Esophagus muscularis mucosa (tissue), 4 donors: ENCODE measurements at regions not wholly inside any gene's neighbourhood (a gene's known extent, or its start where the extent isn't known, plus 50 kb on each side); places are given as distances from the start of the nearest gene placed in this dataset.

Source experiments
- DNase-seq: peaks from one replicate; pipeline ENCODE4 v3.0.0-alpha.2; 2017; ENCODE audit errors: extremely low spot score
- H3K27ac ChIP-seq, 4 donors: fragments of 200-600 bp; sonication (generic); replicated peaks in 1 of 4; 1 replicate in 3 of 4; 2 replicates in 1 of 4; pipeline ENCODE4 v1.5.1; 2016 to 2019; ENCODE audit warnings: mild to moderate bottlenecking in 1 of 4
- H3K27me3 ChIP-seq, 4 donors: fragments of 200-600 bp; sonication (generic); one replicate each; pipeline versions ENCODE4 v1.5.1 to v1.6.0; 2016 to 2019
- H3K36me3 ChIP-seq, 4 donors: fragments of 200-600 bp; sonication (generic); one replicate each; pipeline ENCODE4 v1.5.1; 2016 to 2019
- H3K4me1 ChIP-seq, 4 donors: fragments of 200-600 bp; sonication (generic); one replicate each; pipeline ENCODE4 v1.5.1; 2016 to 2019
- H3K4me3 ChIP-seq, 4 donors: fragments of 200-600 bp; sonication (generic); 1 replicate in 2 of 4; 2 replicates in 2 of 4; pipeline ENCODE4 v1.5.1; 2016 to 2019; ENCODE audit warnings: mild to moderate bottlenecking in 4 of 4, moderate library complexity in 1 of 4
- H3K9me3 ChIP-seq, 4 donors: fragments of 200-600 bp; sonication (generic); 1 replicate in 3 of 4; 2 replicates in 1 of 4; pipeline ENCODE4 v1.5.1; 2016 to 2019
- CTCF ChIP-seq, 3 experiments: fragments of 200-600 bp in 2 of 3; fragments of 450-650 bp in 1 of 3; sonication (generic) in 2 of 3; IDR thresholded peaks; one replicate each; pipeline ENCODE4 v1.5.1; 2017 to 2019; ENCODE audit warnings: antibody characterized with exemption in 3 of 3, mild to moderate bottlenecking in 2 of 3, moderate library complexity in 1 of 3
- EP300 ChIP-seq: sonication (generic); formaldehyde crosslinking; IDR thresholded peaks from one replicate; pipeline ENCODE4 v1.6.1; 2017; ENCODE audit warnings: antibody characterized with exemption
- POLR2A ChIP-seq: fragments of 450-650 bp; IDR thresholded peaks from one replicate; pipeline ENCODE4 v1.6.1; 2017; ENCODE audit warnings: antibody characterized with exemption, moderate library complexity, mild to moderate bottlenecking, low read depth
- POLR2AphosphoS5 ChIP-seq, 2 donors: sonication (generic); formaldehyde crosslinking; IDR thresholded peaks; one replicate each; pipeline ENCODE4 v1.6.1; 2017; ENCODE audit warnings: antibody characterized with exemption in 2 of 2
- WGBS: methylation state at CpG from one replicate; pipeline ENCODE4 v1.1.5; 2018; 5-methylcytosine and 5-hydroxymethylcytosine counted together
- intact Hi-C: fragments of 100-400 bp; cut with DNase I; formaldehyde crosslinking; loops from one replicate; pipeline ENCODE4 v1.15.1; 2023

GRCh38 chr6:30828027-30828962, 56.0 kb upstream of the DDR1 start:
- TF ChIP-seq CTCF (IDR thresholded peaks at IDR 0.05) (peak; percentile 92 to 97 (median 95)), EP300 (peak; percentile 75), POLR2AphosphoS5 (IDR thresholded peaks at IDR 0.05) (peak; percentile 74 to 79), POLR2A (no peak)
- intact Hi-C loops: loop anchor here (1.0 to 5.0 kb wide), 2 partner anchors 49 to 254 kb away; no protein-coding TSS in a partner anchor
- 75% methylated on average over 2 of the region's 12 CpGs for WGBS
- Histone ChIP-seq H3K27ac (peak overlapping the region; percentile 54 to 85 (median 74)), H3K36me3 (no peaks in the 10 kb centered on the region), H3K4me1 (peaks cover 12 to 33% (median 25%) of the 10 kb centered on the region in 4 donors), H3K9me3 (no peaks in the 10 kb centered on the region), H3K27me3 (no peaks in the 10 kb centered on the region), H3K4me3 (peak overlapping the region in 2 of 4 donors; percentile 12 to 16)
- DNase-seq: peak; percentile 97

GRCh38 chr6:30826961-30827342, 57.4 kb upstream of the DDR1 start:
- no peaks in the 10 kb centered on the region for H3K36me3 ChIP-seq
- 75% methylated on average over 4 of the region's 4 CpGs for WGBS
- intact Hi-C loops: loop anchor here (5.0 kb wide), 1 partner anchor 255 kb away; no protein-coding TSS in a partner anchor
- DNase-seq: no peak
- TF ChIP-seq EP300: no peak
- TF ChIP-seq CTCF (IDR thresholded peaks at IDR 0.05): no peak
- no peak for TF ChIP-seq POLR2AphosphoS5 (IDR thresholded peaks at IDR 0.05)
- TF ChIP-seq POLR2A: no peak
- H3K27ac ChIP-seq: no peak overlapping the region
- no peaks in the 10 kb centered on the region for H3K9me3 ChIP-seq
- H3K27me3 ChIP-seq: no peaks in the 10 kb centered on the region
- H3K4me3 ChIP-seq: no peak overlapping the region
- peaks cover 22 to 46% (median 38%) of the 10 kb centered on the region in 4 donors for H3K4me1 ChIP-seq

GRCh38 chr6:30824698-30825097, 59.6 kb upstream of the DDR1 start:
- no peak for TF ChIP-seq POLR2A
- TF ChIP-seq EP300: no peak
- TF ChIP-seq POLR2AphosphoS5 (IDR thresholded peaks at IDR 0.05): no peak
- TF ChIP-seq CTCF (IDR thresholded peaks at IDR 0.05): no peak
- H3K4me3 ChIP-seq: no peak overlapping the region
- H3K9me3 ChIP-seq: no peaks in the 10 kb centered on the region
- no peak overlapping the region for H3K27ac ChIP-seq
- peaks cover 24 to 57% (median 46%) of the 10 kb centered on the region in 4 donors for H3K4me1 ChIP-seq
- no peak for DNase-seq
- 92% methylated on average over 7 of the region's 7 CpGs for WGBS
- no peaks in the 10 kb centered on the region for H3K27me3 ChIP-seq
- intact Hi-C loops: loop anchor here (5.0 kb wide), 2 partner anchors 82 to 258 kb away; partner anchors contain the start of genes FLOT1 and IER3
- no peaks in the 10 kb centered on the region for H3K36me3 ChIP-seq

GRCh38 chr6:30823534-30823865, 60.8 kb upstream of the DDR1 start:
- Histone ChIP-seq H3K27me3 (no peaks in the 10 kb centered on the region), H3K9me3 (no peaks in the 10 kb centered on the region), H3K4me3 (no peak overlapping the region), H3K4me1 (peaks cover 18 to 49% (median 39%) of the 10 kb centered on the region in 4 donors), H3K27ac (no peak overlapping the region), H3K36me3 (no peaks in the 10 kb centered on the region)
- no peak for DNase-seq
- TF ChIP-seq POLR2A (no peak), CTCF (IDR thresholded peaks at IDR 0.05) (no peak), POLR2AphosphoS5 (IDR thresholded peaks at IDR 0.05) (no peak), EP300 (no peak)
- intact Hi-C loops: loop anchor here (5.0 kb wide), 1 partner anchor 81 kb away; the partner anchor contains the start of genes FLOT1 and IER3
- 82% methylated on average over 4 of the region's 4 CpGs for WGBS
